ENCODE measurements at regions not wholly inside any gene's neighbourhood (a gene's known extent, or its start where the extent isn't known, plus 50 kb on each side); places are given as distances from the start of the nearest gene placed in this dataset.
"Not testable (repeated sequence)": the region's sequence is repeated elsewhere in the genome, so short reads cannot be mapped to it uniquely, and the experiment has no call there.

- Mint-ChIP-seq H3K36me3 (peaks cover 0 to 2% of the 10 kb centered on the region in 2 donors), H3K9me3 (peaks cover 22 to 23% of the 10 kb centered on the region in 2 donors), H3K27ac (no peak overlapping the region)
- DNase-seq (ENCODE audit: low spot score in 2 of 2) = no peak
- ATAC-seq = no peak
Observed at GRCh38 chr16:64292161-64292560, 829.7 kb downstream of the CDH11 start.

GRCh38 chr16:64290461-64290860 is 831.4 kb downstream of the CDH11 start:
- no peaks in the 10 kb centered on the region for H3K36me3 Mint-ChIP-seq
- DNase-seq (ENCODE audit: low spot score in 2 of 2) (no peak), ATAC-seq (no peak)
- H3K27ac Mint-ChIP-seq = no peak overlapping the region
- peaks cover 18 to 20% of the 10 kb centered on the region in 2 donors for H3K9me3 Mint-ChIP-seq

- ATAC-seq = no peak
- Mint-ChIP-seq H3K27ac (no peak overlapping the region), H3K9me3 (peaks cover 6 to 9% of the 10 kb centered on the region in 2 donors)
Observed at GRCh38 chr16:64287655-64288528, 834.0 kb downstream of the CDH11 start.

DNA sequence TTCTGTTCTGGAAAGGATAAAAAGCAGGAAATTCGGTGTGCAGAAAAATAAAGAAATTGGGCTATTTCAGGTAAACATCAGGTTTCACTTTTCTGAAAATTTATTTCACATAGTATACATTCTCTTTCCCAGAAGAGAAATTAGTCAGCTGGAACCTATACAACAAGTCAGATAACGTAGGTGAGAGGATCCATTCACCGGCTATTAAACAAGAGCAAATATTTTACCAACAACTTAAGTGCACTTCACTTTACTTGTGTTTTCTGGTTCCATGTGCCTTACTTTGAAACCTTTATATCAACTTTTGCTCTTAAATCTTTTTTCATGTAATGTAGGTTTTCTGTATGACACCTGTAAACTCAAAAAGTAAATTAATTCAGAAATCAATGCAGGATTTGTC is 839.7 kb downstream of the CDH11 start:
- peaks cover 16 to 22% of the 10 kb centered on the region in 2 donors for H3K9me3 Mint-ChIP-seq
- DNase-seq (ENCODE audit: low spot score in 2 of 2) = no peak
- ATAC-seq = no peak
- H3K36me3 Mint-ChIP-seq = no peaks in the 10 kb centered on the region
- no peak overlapping the region for H3K27ac Mint-ChIP-seq

More at GRCh38 chr16:64287655-64288528, 834.0 kb downstream of the CDH11 start:
- H3K36me3 Mint-ChIP-seq = no peaks in the 10 kb centered on the region
- DNase-seq (ENCODE audit: low spot score in 2 of 2) = no peak

DNA sequence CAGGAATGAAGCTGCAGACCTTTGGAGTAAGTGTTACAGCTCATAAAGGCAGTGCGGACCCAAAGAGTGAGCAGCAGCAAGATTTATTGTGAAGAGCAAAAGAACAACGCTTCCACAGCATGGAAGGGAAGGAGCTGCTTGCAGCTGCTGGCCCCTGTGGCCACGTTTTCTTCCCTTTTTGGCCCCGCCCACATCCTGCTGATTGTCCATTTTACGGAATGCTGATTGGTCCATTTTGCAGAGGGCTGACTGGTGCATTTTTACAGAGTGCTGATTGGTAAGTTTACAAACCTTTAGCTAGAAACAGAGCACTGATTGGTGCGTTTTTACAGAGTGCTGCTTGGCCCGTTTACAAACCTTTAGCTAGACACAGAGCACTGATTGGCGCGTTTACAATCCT is 841.5 kb downstream of the CDH11 start:
- DNase-seq (ENCODE audit: low spot score in 2 of 2) (no peak), ATAC-seq (no peak)
- Mint-ChIP-seq H3K27ac (no peak overlapping the region), H3K9me3 (peaks cover 16 to 30% of the 10 kb centered on the region in 2 donors), H3K36me3 (no peaks in the 10 kb centered on the region)

GRCh38 chr16:64278196-64278595 is 843.7 kb downstream of the CDH11 start:
- DNase-seq (ENCODE audit: low spot score in 2 of 2) (no peak), ATAC-seq (no peak)
- H3K36me3 Mint-ChIP-seq = no peaks in the 10 kb centered on the region
- H3K27ac Mint-ChIP-seq = no peak overlapping the region
- H3K9me3 Mint-ChIP-seq = peaks cover 16 to 30% of the 10 kb centered on the region in 2 donors

GRCh38 chr16:64276646-64277045 is 845.2 kb downstream of the CDH11 start:
- Mint-ChIP-seq H3K27ac (no peak overlapping the region), H3K9me3 (peaks cover 23 to 37% of the 10 kb centered on the region in 2 donors), H3K36me3 (no peaks in the 10 kb centered on the region)
- DNase-seq (ENCODE audit: low spot score in 2 of 2) (no peak), ATAC-seq (no peak)

DNA sequence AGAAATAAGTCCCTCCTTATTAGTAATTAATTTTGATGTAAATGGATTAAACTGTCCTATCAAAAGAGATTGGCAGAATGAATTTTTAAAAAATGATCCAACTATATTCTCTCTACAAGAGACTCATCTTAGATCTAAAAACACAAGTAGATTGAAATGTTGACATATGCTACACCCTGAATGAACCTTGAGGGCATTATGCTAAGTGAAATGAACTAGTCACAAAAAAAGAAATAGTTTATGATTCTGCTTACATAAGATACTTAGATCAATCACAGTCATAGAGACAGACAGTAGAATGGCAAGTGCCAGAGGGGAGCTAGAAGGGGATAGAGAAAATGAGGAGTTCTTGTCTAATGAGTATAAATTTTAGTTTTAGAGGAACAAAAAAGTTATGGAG is 849.8 kb downstream of the CDH11 start:
- no peak for ATAC-seq
- Mint-ChIP-seq H3K27ac (no peak overlapping the region), H3K36me3 (peaks cover 0 to 6% of the 10 kb centered on the region in 2 donors), H3K9me3 (peaks cover 16 to 25% of the 10 kb centered on the region in 2 donors)
- no peak for DNase-seq (ENCODE audit: low spot score in 2 of 2)

- H3K36me3 Mint-ChIP-seq = peaks cover 0 to 6% of the 10 kb centered on the region in 2 donors
- H3K9me3 Mint-ChIP-seq = peaks cover 16 to 18% of the 10 kb centered on the region in 2 donors
- DNase-seq (ENCODE audit: low spot score in 2 of 2) (no peak), ATAC-seq (no peak)
- H3K27ac Mint-ChIP-seq = no peak overlapping the region
Observed at GRCh38 chr16:64269756-64270155, 852.1 kb downstream of the CDH11 start.

DNA sequence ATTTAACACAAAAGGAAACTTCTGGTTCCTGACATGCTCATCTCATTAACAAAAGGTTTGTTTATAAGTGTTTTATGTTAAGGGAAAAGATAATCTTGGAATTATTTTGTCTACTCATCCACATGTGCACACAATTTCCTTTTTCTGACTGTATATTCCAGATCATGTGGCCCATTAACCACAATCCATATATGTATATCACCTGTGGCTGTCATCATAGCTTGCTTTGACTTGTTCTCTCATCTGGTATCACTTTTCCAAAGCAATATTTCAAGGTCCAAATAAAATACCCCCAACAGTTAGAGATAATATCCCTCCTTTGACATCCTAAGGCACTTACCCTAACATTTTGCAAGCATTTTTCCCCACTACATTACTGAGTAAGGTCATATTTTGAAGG is 856.1 kb downstream of the CDH11 start:
- no peak for DNase-seq (ENCODE audit: low spot score in 2 of 2)
- ATAC-seq = no peak
- Mint-ChIP-seq H3K36me3 (peaks cover 0 to 6% of the 10 kb centered on the region in 2 donors), H3K27ac (no peak overlapping the region), H3K9me3 (peaks cover 16 to 22% of the 10 kb centered on the region in 2 donors)

DNA sequence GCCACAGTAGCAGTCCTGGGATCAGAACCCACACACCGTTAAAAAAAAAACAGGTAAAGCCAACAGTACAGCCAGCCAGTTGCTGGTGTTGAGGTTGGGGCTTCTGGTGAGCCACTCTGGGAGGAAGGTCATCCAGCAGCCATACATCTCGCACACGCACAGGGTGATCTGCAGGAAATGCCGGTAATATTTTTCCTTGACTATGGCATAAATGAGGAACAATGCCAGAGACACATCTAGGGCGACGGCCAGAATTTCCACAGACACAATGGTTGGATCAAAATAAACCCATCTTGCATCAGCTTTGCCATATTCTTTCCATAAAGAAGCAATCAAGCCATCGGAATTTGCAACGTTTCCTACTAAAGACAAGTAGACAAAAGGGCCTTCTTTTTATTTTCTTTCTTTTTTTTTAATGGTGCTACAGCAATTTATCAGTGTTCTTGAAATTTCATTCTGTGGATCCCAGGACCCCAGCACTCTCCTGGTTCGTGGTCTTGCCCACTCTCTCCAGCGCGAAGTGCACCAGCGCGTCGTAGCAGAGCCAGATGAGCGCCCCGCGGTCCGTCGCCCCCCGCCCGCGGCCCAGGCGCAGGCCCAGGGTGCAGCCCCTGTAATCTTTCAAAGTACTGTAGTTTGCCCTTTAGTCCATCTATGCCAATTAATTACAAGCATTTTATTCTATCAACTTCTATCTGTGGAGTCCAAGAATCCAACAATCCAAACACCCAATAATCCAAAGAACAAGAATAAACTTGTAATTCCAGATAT is 861.0 kb downstream of the CDH11 start:
- not testable (repeated sequence) for H3K36me3 Mint-ChIP-seq; ATAC-seq; DNase-seq (ENCODE audit: low spot score in 2 of 2); H3K27ac Mint-ChIP-seq
- H3K9me3 Mint-ChIP-seq = peaks cover 18 to 37% of the 10 kb centered on the region in 2 donors

DNA sequence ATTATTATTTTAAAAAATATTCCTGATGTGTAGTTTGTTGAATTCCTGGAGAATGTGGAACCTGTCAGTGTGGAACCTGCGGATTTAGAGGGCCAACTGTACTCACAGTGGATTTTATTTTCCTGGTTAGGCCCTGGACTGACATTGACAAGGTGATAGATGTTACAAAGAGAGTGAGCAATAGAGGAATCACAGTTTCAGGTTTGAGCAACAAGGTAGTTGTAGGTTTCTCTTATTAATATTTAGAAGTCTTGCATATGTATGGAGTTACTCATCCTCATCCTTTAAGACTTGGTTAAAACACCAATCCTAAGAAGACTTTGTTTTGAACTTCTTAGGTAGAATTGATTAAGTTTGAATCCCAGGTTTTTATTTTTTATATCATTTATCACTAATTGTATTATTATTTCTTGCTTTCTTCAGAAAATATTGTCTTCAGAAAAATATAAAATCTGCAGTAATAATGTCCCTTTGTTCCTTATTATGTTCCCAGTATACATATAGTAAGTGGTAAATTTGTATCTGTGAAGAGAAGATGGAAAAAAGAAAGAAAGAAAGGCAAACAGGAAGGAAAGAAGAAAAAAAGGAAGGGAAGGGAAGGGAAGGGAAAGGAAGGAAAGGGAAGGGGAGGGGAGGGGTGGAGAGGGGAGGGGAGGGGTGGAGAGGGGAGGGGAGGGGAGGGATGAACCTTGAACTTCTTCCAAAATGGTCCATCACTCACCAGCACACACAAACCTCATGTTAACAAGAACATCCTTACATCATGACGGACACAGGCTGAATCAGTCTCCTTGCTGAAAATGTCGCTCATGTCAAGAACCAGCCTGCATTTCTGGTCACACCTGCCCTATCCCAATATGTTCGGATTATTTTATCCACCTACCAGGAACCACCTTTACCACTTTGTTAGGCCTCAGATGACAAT is 867.2 kb downstream of the CDH11 start:
- H3K36me3 Mint-ChIP-seq = peaks cover 0 to 6% of the 10 kb centered on the region in 2 donors
- DNase-seq (ENCODE audit: low spot score in 2 of 2) (no peak), ATAC-seq (no peak)
- no peak overlapping the region for H3K27ac Mint-ChIP-seq
- peaks cover 21 to 35% of the 10 kb centered on the region in 2 donors for H3K9me3 Mint-ChIP-seq

DNA sequence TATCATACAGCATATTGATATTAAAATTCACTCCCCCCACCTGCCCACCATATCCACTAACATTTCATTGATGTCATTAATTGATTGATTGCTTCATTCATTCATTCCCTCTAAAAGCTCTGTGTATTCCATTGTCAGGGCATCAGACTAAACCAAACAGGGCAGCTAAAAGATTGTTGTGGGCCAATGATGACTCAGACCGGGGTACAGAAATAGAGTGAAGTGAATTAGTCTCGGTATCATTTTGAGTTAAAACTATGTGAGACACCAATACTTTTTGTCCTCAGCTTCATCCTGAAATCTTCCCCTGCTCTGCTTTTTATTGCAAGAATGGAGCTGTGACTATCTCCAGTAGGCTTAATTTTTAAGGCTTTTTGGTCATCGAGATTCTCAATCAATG is 868.3 kb downstream of the CDH11 start:
- DNase-seq (ENCODE audit: low spot score in 2 of 2) (no peak), ATAC-seq (no peak)
- peaks cover 0 to 6% of the 10 kb centered on the region in 2 donors for H3K36me3 Mint-ChIP-seq
- no peak overlapping the region for H3K27ac Mint-ChIP-seq
- H3K9me3 Mint-ChIP-seq = peaks cover 21 to 28% of the 10 kb centered on the region in 2 donors

DNA sequence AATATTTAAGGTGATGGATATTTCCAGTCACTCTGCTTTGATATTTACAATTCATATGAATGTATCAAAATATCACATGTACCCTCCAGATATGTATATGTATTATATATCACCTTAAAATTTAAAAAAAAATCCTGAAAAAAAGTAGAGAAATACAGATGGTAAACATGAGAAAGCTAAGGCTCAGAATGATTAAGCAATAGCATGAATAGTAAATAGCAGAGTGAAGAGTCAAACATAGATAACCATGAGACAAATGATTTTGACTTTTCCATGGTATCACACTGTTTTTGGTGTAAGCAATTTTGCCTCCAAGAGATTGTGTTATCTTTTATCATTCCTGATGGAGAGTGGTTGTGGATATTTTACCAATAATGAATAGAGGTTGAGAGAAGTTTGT is 868.8 kb downstream of the CDH11 start:
- ATAC-seq = no peak
- Mint-ChIP-seq H3K27ac (no peak overlapping the region), H3K9me3 (peaks cover 21 to 25% of the 10 kb centered on the region in 2 donors), H3K36me3 (peaks cover 0 to 6% of the 10 kb centered on the region in 2 donors)
- DNase-seq (ENCODE audit: low spot score in 2 of 2) = no peak

DNA sequence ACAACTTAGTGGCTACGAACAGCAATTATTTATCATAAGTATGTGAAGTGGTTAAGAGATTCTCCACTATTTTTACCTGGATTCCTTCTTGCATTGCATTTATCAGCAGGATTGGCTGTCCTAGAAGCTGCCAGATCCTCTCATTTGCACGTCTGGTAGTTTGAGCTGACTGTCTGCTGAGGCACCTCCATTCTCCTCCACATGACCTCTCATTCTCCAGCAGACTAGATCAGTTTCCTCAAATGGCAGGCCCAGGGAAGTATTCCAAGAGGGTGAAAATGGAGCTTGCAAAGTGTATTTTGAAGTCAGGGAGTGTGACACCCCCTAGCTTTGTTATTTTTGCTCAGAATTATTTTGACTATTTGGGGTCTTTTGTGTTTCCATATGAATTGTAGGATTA is 870.1 kb downstream of the CDH11 start:
- peaks cover 21% of the 10 kb centered on the region in 2 donors for H3K9me3 Mint-ChIP-seq
- peaks cover 0 to 6% of the 10 kb centered on the region in 2 donors for H3K36me3 Mint-ChIP-seq
- DNase-seq (ENCODE audit: low spot score in 2 of 2) (no peak), ATAC-seq (no peak)
- H3K27ac Mint-ChIP-seq = no peak overlapping the region

DNA sequence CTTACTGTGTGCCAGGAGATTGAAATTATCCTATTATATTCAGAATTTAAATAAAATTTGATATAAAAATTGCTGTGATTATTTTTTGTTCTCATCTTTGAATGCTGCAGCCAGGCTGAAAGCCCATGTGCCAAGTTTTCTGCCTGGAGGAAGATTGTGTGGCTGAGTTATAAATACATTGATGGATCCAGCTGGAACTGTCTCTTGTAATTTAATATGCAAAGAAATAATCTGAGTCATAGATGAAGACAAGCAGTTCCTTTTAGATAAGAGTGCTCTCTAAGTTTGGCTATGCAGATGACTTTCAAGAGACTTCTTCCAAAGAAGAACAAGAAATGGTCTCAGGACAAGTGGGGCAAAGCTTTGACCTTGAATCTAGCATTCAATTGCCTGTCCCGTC is 871.0 kb downstream of the CDH11 start:
- Mint-ChIP-seq H3K27ac (no peak overlapping the region), H3K9me3 (peaks cover 16 to 19% of the 10 kb centered on the region in 2 donors), H3K36me3 (peaks cover 0 to under 1% of the 10 kb centered on the region in 2 donors)
- DNase-seq (ENCODE audit: low spot score in 2 of 2) = no peak
- no peak for ATAC-seq
